Body of pancreas (tissue), 4 donors: ENCODE measurements at regions not wholly inside any gene's neighbourhood (a gene's known extent, or its start where the extent isn't known, plus 50 kb on each side); places are given as distances from the start of the nearest gene placed in this dataset.

Source experiments
- POLR2A ChIP-seq, 3 donors: fragments of 450-650 bp; IDR thresholded peaks; one replicate each; pipeline ENCODE4 v1.6.1; 2016; ENCODE audit warnings: antibody characterized with exemption in 3 of 3, mild to moderate bottlenecking in 2 of 3
- TF ChIP-seq, protein P1 (sequence below), 7 experiments: fragments of 450-650 bp in 4 of 7; fragments of 200-600 bp in 3 of 7; sonication (generic) in 3 of 7; IDR thresholded peaks; one replicate each; pipeline ENCODE4 v1.5.1; 2016 to 2019; ENCODE audit warnings: antibody characterized with exemption in 7 of 7

DNA sequence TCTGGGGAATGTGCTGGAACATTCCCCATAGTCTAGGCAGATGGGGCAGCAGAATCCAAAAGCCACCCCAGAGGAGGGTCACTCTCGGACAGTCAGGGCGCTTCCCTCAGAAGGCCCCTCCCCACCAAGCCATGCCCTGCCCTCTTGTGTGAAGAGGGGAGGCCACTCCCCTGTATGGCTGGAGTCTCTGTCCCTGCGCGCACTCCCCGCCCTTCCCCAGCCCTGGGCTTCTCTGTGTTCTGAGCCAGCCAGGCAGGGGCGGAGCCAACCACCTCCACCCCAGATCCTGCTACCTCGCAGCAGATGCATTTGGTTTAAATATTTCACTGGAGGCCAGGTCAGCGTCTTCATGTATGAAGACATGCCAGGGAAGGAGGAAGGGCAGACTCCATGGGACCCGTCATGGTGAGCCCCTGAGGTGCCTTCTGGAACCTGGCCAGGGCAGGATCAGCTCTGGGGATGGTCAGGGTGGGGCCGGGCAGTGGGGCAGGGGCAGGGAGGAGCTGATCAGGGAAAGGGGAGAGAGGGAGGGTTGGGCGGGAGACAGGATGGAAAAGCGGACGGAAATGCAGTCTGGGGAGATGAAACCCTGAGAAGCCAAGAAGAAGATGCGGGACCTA lies 107.3 kb downstream of the ADRA2C start:
- no peak for TF ChIP-seq POLR2A (IDR thresholded peaks at IDR 0.05)
- TF ChIP-seq, protein P1, sequence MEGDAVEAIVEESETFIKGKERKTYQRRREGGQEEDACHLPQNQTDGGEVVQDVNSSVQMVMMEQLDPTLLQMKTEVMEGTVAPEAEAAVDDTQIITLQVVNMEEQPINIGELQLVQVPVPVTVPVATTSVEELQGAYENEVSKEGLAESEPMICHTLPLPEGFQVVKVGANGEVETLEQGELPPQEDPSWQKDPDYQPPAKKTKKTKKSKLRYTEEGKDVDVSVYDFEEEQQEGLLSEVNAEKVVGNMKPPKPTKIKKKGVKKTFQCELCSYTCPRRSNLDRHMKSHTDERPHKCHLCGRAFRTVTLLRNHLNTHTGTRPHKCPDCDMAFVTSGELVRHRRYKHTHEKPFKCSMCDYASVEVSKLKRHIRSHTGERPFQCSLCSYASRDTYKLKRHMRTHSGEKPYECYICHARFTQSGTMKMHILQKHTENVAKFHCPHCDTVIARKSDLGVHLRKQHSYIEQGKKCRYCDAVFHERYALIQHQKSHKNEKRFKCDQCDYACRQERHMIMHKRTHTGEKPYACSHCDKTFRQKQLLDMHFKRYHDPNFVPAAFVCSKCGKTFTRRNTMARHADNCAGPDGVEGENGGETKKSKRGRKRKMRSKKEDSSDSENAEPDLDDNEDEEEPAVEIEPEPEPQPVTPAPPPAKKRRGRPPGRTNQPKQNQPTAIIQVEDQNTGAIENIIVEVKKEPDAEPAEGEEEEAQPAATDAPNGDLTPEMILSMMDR (IDR thresholded peaks at IDR 0.05), result no peak
